IPS DF 19.7 (cell line): ENCODE measurements at regions not wholly inside any gene's neighbourhood (a gene's known extent, or its start where the extent isn't known, plus 50 kb on each side); places are given as distances from the start of the nearest gene placed in this dataset.

ENCODE experiments used
- DNase-seq: peaks from one replicate; pipeline ENCODE4 v3.0.0-alpha.2; 2013; ENCODE audit warnings: low read depth, low spot score

DNA sequence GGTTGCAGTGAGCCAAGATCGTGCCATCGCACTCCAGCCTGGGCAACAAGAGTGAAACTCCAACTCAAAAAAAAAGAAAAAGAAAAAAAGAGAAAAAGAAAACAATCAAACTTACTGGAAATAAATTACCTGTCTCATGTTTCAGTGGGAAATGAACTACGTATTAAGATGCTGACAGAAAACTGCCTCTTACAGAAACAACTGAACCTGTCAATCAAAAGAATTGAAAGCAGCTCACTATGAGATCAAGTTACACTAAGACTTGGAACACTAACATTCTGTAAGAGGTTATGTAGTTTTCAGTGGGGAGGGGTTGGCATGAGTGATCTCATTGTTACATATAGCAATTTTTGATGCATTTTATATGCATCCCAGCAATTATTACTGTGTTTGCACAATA lies 64.4 kb upstream of the SPATA31E1 start:
- no peak for DNase-seq

DNA sequence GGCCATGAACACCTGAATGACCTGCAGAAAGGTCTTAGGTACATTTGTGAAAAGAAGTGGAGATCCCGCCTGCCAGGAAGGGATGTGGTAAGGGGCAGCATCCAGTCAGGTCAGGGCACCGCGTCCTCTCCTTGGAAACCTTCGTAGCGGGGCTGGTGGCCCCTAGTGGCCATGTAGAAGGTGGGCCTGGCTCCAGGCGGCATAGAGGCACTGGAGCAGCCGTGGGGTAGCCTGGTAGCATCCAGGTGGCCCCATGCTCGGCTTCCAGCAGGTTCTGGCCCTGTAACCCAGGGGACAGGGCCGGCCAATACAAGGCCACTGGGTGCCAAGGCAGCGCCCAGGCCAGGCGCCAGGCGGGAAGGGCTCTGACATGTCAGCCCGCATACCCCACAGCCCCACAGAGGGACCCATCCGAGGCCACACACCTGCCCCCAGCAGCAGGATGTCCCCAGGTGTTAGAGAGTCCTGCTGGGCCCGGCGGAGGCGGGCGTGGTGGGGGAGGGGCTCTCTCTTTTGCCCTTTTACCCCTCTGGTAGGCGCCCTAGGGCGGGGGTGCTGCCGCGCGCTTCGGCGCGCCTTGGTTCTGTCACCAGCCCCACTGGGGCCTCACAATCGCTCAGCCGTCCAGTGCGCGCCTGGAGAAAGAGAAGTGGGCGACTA lies 58.3 kb upstream of the SPATA31E1 start:
- DNase-seq, result no peak

DNA sequence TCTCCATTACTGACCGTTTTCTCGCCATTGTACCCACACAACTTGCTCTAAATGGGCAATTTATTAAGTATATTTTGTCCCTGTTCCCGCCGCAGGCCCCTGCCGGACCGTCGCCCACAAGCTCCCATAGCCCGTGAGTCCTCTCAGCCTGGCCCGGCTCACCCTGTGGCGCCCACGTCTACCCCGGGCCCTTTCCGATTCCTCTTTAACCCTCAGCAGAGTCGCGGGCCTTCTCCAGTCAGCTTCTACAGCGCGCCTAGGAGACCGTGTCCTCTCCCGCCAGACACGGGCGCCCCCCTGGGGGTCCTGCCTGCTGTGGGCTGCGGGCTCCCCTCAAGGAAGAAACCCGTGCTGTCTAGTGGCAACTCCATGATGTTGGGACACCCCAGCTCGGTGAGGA lies 57.8 kb upstream of the SPATA31E1 start:
- no peak for DNase-seq

DNA sequence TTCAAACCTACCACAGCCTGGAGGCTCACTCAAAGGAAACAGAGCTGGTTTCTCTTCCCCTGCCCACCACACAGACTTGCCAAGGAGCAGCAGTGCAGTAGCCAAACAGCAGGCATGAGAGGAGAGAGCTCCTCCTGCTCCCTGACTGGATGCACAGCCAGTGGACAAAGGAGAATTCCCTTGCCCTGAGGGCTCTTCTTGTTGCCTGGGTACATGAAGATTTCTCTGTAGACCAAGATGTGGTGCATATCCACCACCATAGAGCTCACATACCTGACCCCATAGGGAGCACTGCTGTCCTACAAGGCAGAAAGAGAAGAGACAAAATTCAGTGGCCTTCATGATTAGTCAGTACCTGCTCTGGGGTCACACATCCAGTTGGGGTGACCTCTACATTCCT lies 56.3 kb upstream of the SPATA31E1 start:
- DNase-seq, result no peak

DNA sequence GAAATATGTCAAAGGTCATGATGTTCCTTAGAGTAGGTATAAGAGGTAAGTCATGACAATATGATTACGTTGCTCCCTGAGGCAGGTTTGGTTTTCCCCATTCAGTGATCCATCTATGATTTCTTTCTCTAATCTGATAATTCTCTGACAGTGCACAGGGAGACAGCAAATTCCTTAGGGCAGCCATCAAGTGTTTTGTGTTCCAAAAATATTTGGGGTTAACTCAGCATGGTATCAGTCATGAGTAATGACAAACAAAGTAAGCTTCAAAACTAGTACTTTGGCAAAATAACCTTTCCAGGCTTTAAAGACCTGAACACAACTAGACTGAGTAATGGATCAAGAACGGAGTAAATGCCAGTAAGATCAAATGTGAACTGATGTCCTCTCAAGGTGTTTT lies 55.3 kb upstream of the SPATA31E1 start:
- DNase-seq, result no peak

DNA sequence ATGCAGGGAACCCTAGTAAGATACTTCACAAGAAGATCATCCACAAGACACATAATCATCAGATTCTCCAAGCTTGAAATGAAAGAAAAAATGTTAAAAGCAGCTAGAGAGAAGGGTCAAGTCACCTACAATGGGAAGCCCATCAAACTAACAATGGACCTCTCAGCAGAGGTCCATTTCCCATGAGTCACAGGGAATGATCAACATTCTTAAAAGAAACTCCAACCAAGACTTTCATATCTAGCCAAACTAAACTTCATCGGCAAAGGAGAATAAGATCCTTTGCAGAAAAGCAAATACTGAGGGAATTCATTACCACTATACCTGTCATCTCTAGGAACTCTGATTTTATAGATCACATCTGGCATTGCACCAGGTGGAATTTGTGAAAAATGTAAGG lies 52.9 kb upstream of the SPATA31E1 start:
- no peak for DNase-seq

DNA sequence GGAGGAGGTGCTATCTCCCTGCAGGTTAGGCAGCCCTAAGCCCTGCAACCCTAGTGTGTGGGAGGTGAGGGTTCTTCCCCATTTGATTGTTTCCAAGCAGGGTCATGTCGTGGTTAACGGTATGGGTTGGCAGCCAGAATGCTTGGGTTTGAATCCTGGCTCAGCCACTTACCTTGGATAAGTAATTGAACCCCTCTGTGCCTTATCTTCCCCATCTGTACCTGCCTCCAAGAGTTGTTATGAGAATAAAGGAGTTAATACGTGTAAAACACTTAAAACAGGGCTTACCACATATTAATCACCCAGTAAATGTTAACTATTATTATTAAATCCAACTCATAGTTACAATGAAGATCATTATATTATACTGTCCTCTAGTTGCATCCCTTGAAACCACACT lies 52.2 kb upstream of the SPATA31E1 start:
- DNase-seq, result no peak

DNA sequence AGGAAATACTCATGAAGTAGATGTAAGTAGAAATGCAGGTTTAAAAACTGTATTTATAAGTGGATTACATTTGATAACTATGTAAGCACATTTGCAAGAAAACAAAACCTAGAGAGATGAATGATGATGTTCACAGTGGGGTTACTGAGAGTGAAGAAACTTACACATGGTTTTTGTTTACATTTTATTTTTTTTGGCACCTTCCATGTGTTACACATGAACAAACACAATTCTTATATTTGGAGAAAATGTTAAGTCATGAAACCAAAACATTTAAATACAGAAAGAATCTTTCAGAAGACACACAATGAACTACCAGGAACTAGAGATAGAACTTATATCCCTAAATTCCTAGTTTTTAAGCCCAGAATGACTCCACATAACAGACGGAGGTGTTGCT lies 51.5 kb upstream of the SPATA31E1 start:
- no peak for DNase-seq
